NCI-H1417 treated with DMSO at 0.1 percent for 48 hours (cell line): ENCODE measurements at regions not wholly inside any gene's neighbourhood (a gene's known extent, or its start where the extent isn't known, plus 50 kb on each side); places are given as distances from the start of the nearest gene placed in this dataset.

ENCODE experiments used
- DNase-seq: peaks from one replicate; lab custom pipeline; 2025; lab: John Stamatoyannopoulos, UW

GRCh38 chr3:159763602-159764489 is 224.8 kb upstream of the IL12A start:
- DNase-seq = peak; percentile 86

GRCh38 chr3:159764490-159765029 is 224.1 kb upstream of the IL12A start:
- no peak for DNase-seq

DNA sequence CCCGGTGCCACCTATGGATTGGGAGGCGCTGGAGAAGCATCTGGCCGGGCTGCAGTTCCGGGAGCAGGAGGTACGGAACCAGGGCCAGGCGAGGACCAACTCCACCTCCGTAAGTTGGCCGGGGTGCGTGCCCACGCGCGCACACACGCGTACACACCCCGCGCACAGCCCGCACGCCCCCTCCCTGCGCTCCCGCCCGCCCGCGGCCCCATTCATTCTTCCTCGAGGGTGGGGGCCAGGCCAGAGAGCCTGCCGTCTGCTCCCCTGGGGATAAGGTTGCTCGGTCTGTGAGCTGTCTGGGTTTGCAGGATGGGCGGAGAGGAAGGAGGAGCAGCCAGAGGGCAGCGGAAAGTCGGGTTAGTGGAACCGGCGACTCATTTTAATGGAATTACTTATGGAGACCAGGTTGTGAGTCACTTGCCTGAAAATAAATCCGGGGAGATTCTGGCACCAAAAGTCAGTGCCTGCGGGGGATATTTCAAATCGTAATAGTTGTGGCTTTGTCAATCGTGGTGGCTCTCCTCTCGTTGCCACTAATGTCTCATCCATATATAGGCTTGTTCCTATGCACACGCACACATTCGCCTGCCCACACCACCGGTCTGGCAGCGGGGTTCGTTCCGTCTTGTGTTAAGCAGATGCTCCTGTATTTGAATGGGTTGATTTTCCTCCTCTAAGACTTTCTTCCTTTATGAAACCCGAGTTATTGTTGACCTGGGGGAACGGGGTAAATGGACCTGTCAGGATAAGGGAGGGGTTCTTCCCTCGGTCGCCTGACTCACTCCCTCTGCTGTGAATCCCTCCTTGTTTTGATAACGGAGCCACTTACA is 223.4 kb upstream of the IL12A start:
- no peak for DNase-seq

GRCh38 chr3:159765860-159766294 is 222.8 kb upstream of the IL12A start:
- peak; percentile 26 for DNase-seq

- peak; percentile 10 for DNase-seq
Observed at GRCh38 chr3:159766563-159767185, 222.0 kb upstream of the IL12A start.

GRCh38 chr3:159770998-159771397 is 217.6 kb upstream of the IL12A start:
- no peak for DNase-seq

- no peak for DNase-seq
Observed at GRCh38 chr3:159771865-159772611, 216.6 kb upstream of the IL12A start.

- no peak for DNase-seq
Observed at GRCh38 chr3:159773706-159774105, 214.9 kb upstream of the IL12A start.

DNA sequence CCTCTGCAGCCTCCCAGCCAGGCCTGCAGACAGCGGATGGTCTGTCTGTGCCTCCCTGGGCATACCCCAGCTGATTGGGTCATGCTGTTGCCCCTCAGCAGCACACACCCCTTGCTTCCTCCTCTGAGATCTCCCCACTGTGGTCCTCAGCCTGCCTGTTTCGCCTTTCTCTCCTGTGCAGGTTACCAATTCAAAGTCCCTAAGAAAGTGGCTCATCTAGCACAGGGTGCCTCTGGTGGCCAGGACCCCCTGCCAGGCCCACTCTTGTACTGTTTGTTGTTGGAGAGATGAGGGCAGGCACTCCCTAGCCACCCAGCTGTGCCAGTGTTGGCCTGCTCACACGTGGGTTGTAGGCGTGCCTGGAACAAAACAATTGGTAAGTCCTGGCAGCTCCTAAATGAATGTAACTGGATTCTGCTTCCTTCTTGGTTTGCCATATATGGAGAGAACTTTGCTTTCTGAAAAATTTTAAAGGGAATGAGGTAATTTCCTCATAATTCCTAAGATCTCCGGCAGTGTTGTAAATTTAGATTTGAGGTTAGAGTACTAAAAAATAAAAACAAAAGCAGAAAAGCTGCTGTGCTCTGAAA is 213.2 kb upstream of the IL12A start:
- peak; percentile 74 for DNase-seq

- DNase-seq = no peak
Observed at GRCh38 chr3:159776779-159777178, 211.9 kb upstream of the IL12A start.

DNA sequence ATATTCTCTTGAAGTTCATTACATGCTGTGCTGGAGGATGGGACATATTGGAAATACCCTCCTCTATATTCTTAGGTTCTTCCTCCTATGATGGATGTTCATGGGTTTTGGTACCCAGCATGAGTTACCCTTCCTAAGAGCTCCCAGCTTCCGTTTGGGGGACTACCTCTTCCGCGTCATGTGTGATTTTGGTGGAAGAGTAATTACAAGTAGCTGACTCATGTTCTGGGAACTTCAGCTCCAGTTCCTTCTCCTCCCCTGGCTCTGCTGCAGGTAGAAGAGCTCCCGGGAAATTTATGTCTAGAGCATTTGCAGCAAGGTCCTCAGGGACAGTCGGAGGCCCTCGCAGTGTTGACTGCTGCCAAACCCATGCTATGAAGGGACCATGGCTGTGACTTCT is 208.8 kb upstream of the IL12A start:
- DNase-seq = no peak

DNA sequence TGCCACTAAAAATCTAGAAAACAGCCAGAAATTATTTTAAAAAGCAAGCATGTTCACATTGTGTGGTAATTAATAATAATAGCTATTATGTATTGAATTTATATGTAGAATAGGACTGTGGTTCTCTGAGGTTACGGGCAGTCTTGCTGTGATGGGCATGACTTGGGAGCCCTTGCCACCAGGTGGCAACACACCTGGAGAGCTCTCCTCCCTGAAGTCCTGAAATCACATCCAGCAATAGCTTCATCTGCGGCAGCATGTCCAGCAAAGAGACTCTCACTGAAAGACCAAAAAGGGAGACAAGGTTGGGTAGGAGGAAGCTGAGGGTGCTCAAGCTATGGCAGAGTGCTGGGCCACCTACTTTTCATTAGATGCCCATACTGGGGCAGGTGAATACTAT is 206.8 kb upstream of the IL12A start:
- DNase-seq = no peak

- peak; percentile 20 for DNase-seq
Observed at GRCh38 chr3:159782724-159783421, 205.8 kb upstream of the IL12A start.

- DNase-seq = no peak
Observed at GRCh38 chr3:159783780-159784742, 204.6 kb upstream of the IL12A start.

GRCh38 chr3:159785273-159785708 is 203.3 kb upstream of the IL12A start:
- DNase-seq = no peak

DNA sequence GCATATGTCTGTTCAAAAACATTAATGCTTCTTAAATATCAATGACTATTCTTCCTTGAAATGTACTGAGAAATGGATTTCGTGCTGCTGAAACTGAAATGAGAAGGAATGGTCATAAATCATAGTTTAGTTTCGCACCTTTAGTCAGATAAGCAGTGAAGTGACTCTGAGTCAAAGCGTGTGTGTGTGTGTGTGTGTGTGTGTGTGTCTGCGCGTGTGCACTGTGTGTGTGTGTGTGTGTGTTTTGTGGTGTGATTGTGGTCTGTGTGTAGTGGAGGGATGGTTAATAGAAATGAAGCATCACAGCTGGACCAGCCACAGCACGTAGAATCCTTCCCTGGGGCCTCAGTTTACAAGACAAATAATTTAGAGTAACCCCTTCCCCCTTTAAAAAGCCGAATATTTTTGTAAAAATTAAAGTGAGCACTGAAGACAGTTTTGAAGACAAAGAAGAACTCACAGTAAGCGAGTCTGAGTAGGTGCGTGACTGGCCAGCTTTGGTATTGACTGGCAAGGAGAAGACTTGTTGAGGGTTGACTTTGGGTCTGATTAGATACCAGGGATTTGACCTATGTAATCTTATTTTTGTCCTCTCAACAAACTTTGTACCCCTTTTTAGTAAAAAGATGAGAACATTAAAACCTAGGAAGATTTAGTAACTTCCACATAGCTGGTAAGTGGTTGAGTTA is 202.0 kb upstream of the IL12A start:
- no peak for DNase-seq

DNA sequence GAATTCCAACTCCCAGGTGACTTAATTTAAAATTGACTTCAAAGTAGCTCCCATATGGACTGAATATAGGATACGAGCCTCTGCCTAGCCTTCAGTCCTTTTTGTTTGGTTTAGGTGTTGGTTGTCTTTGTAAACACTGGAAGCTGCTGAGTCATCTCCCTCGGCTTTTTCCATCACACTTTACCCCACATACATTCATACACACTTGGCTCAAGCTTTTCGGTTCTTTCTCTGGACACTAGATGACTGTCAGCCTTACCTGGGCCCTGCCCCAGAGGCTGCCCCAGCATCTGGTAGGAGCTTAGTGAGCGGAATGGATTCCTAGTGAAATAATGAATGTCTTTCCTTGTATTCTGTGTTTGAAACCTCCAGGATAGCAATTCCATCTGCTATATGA is 201.5 kb upstream of the IL12A start:
- no peak for DNase-seq

DNA sequence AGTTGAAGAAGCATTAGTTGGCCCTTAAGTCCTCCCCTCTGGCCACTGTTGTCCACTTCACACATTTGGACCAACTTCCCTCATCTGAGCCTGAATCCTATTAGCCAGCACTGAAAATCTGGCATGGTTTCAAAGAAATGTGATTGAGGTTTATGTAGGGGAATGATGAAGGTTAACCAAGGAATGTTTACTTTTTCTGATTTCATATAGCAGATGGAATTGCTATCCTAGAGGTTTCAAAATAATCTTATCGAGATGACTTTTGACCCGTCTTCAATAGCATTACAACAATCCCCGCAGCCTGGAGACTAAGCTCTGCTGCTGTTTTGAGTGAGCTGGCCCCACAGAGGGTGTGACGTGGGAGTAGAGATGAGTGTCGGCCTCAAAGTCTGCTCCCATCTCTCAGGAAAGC is 200.8 kb upstream of the IL12A start:
- DNase-seq = no peak

- no peak for DNase-seq
Observed at GRCh38 chr3:159788291-159788690, 200.3 kb upstream of the IL12A start.
